Muscle of leg (tissue), 3 donors: ENCODE measurements at regions not wholly inside any gene's neighbourhood (a gene's known extent, or its start where the extent isn't known, plus 50 kb on each side); places are given as distances from the start of the nearest gene placed in this dataset.

ENCODE experiments used
- DNase-seq: peaks from one replicate; pipeline ENCODE4 v3.0.0; 2013
- H3K27ac ChIP-seq: one replicate; pipeline ENCODE4 v1.5.1; 2013; ENCODE audit warnings: mild to moderate bottlenecking, low read length, control low read depth
- H3K27me3 ChIP-seq: one replicate; pipeline ENCODE4 v1.6.1; 2013; ENCODE audit warnings: low read length; ENCODE audit not compliant: control insufficient read depth, insufficient read depth
- H3K36me3 ChIP-seq: one replicate; pipeline ENCODE4 v1.6.1; 2013; ENCODE audit warnings: low read length; ENCODE audit not compliant: control insufficient read depth, insufficient read depth
- H3K4me1 ChIP-seq: one replicate; pipeline ENCODE4 v1.6.1; 2013; ENCODE audit warnings: low read length; ENCODE audit not compliant: control insufficient read depth, insufficient read depth
- H3K4me3 ChIP-seq: one replicate; pipeline ENCODE4 v1.5.1; 2013; ENCODE audit warnings: low read length, control low read depth
- H3K9me3 ChIP-seq: replicated peaks from 2 replicates; pipeline ENCODE4 v1.6.1; 2013; ENCODE audit warnings: low read depth, low read length; ENCODE audit not compliant: control insufficient read depth
- WGBS: methylation state at CpG from one replicate; pipeline ENCODE4 v1.1.5; 2013; ENCODE audit warnings: missing lambda C conversion rate; ENCODE audit not compliant: insufficient coverage; 5-methylcytosine and 5-hydroxymethylcytosine counted together

- H3K4me1 ChIP-seq = peaks cover 12% of the 10 kb centered on the region
- H3K36me3 ChIP-seq = no peaks in the 10 kb centered on the region
- H3K27me3 ChIP-seq = peaks cover 32% of the 10 kb centered on the region
- H3K9me3 ChIP-seq = no peaks in the 10 kb centered on the region
- peak overlapping the region; percentile 40 for H3K27ac ChIP-seq
- peak overlapping the region; percentile 43 for H3K4me3 ChIP-seq
- WGBS = 0% methylated on average over 32 of the region's 54 CpGs
- peak; percentile 58 for DNase-seq
Observed at GRCh38 chr12:24562771-24563431, 386.0 kb downstream of the BCAT1 start.

GRCh38 chr12:24561882-24562770 is 386.8 kb downstream of the BCAT1 start:
- peaks cover 32% of the 10 kb centered on the region for H3K27me3 ChIP-seq
- H3K4me3 ChIP-seq = peak overlapping the region; percentile 73
- DNase-seq = peak; percentile 87
- H3K4me1 ChIP-seq = peaks cover 12% of the 10 kb centered on the region
- no peaks in the 10 kb centered on the region for H3K36me3 ChIP-seq
- WGBS = under 1% methylated on average over 32 of the region's 76 CpGs
- peak overlapping the region; percentile 89 for H3K27ac ChIP-seq
- H3K9me3 ChIP-seq = no peaks in the 10 kb centered on the region

- Histone ChIP-seq H3K36me3 (no peaks in the 10 kb centered on the region), H3K27me3 (peaks cover 32% of the 10 kb centered on the region), H3K27ac (peak overlapping the region; percentile 89), H3K9me3 (no peaks in the 10 kb centered on the region), H3K4me1 (peaks cover 12% of the 10 kb centered on the region), H3K4me3 (peak overlapping the region; percentile 73)
- peak; percentile 60 for DNase-seq
- 0% methylated on average over 8 of the region's 15 CpGs for WGBS
Observed at GRCh38 chr12:24561411-24561871, 387.5 kb downstream of the BCAT1 start.

GRCh38 chr12:24560831-24561271 is 388.1 kb downstream of the BCAT1 start:
- peak; percentile 27 for DNase-seq
- no peaks in the 10 kb centered on the region for H3K36me3 ChIP-seq
- H3K27me3 ChIP-seq = peaks cover 32% of the 10 kb centered on the region
- no CpG with 5 or more reads among the region's 2 CpGs for WGBS
- H3K27ac ChIP-seq = peak overlapping the region; percentile 89
- no peaks in the 10 kb centered on the region for H3K9me3 ChIP-seq
- H3K4me3 ChIP-seq = peak overlapping the region; percentile 73
- H3K4me1 ChIP-seq = peaks cover 12% of the 10 kb centered on the region

GRCh38 chr12:24560192-24560775 is 388.6 kb downstream of the BCAT1 start:
- H3K27me3 ChIP-seq = peaks cover 32% of the 10 kb centered on the region
- no peaks in the 10 kb centered on the region for H3K36me3 ChIP-seq
- no peak for DNase-seq
- H3K4me3 ChIP-seq = no peak overlapping the region
- peak overlapping the region; percentile 89 for H3K27ac ChIP-seq
- peaks cover 12% of the 10 kb centered on the region for H3K4me1 ChIP-seq
- no peaks in the 10 kb centered on the region for H3K9me3 ChIP-seq
- 17% methylated on average over 1 of the region's 2 CpGs for WGBS

- Histone ChIP-seq H3K36me3 (no peaks in the 10 kb centered on the region), H3K4me3 (no peak overlapping the region), H3K27ac (no peak overlapping the region), H3K27me3 (peaks cover 19% of the 10 kb centered on the region), H3K4me1 (peaks cover 6% of the 10 kb centered on the region), H3K9me3 (no peaks in the 10 kb centered on the region)
- no CpG with 5 or more reads among the region's 1 CpG for WGBS
- no peak for DNase-seq
Observed at GRCh38 chr12:24557738-24558137, 391.2 kb downstream of the BCAT1 start.

- Histone ChIP-seq H3K27ac (no peak overlapping the region), H3K36me3 (no peaks in the 10 kb centered on the region), H3K27me3 (peaks cover 4% of the 10 kb centered on the region), H3K9me3 (no peaks in the 10 kb centered on the region), H3K4me3 (no peak overlapping the region), H3K4me1 (no peaks in the 10 kb centered on the region)
- DNase-seq = no peak
- WGBS = 71% methylated on average over 2 of the region's 2 CpGs
Observed at GRCh38 chr12:24555730-24556129, 393.2 kb downstream of the BCAT1 start.

GRCh38 chr12:24554612-24555295 is 394.1 kb downstream of the BCAT1 start:
- Histone ChIP-seq H3K27ac (peak overlapping the region; percentile 40), H3K9me3 (no peaks in the 10 kb centered on the region), H3K27me3 (peaks cover 2% of the 10 kb centered on the region), H3K36me3 (no peaks in the 10 kb centered on the region), H3K4me1 (no peaks in the 10 kb centered on the region), H3K4me3 (no peak overlapping the region)
- 82% methylated on average over 6 of the region's 11 CpGs for WGBS
- no peak for DNase-seq

- DNase-seq = no peak
- 89% methylated on average over 2 of the region's 3 CpGs for WGBS
- Histone ChIP-seq H3K4me3 (no peak overlapping the region), H3K27me3 (peaks cover 2% of the 10 kb centered on the region), H3K36me3 (no peaks in the 10 kb centered on the region), H3K27ac (no peak overlapping the region), H3K4me1 (no peaks in the 10 kb centered on the region), H3K9me3 (no peaks in the 10 kb centered on the region)
Observed at GRCh38 chr12:24553259-24553658, 395.6 kb downstream of the BCAT1 start.
